Upper lobe of left lung (tissue), 4 donors: ENCODE measurements at regions not wholly inside any gene's neighbourhood (a gene's known extent, or its start where the extent isn't known, plus 50 kb on each side); places are given as distances from the start of the nearest gene placed in this dataset.

ENCODE experiments used
- CTCF ChIP-seq, 6 experiments: fragments of 450-650 bp in 4 of 6; fragments of 200-600 bp in 2 of 6; sonication (generic) in 2 of 6; IDR thresholded peaks; one replicate each; pipeline ENCODE4 v1.5.1; 2016 to 2019; ENCODE audit warnings: antibody characterized with exemption in 6 of 6
- EP300 ChIP-seq, 4 donors: sonication (generic); formaldehyde crosslinking; IDR thresholded peaks; one replicate each; pipeline ENCODE4 v1.5.1; 2017; ENCODE audit warnings: antibody characterized with exemption in 4 of 4, control low read depth in 2 of 4
- POLR2A ChIP-seq, 4 donors: fragments of 450-650 bp; IDR thresholded peaks; one replicate each; pipeline ENCODE4 v1.5.1; 2016 to 2017; ENCODE audit warnings: antibody characterized with exemption in 4 of 4, mild to moderate bottlenecking in 2 of 4
- POLR2AphosphoS5 ChIP-seq, 2 donors: sonication (generic); formaldehyde crosslinking; IDR thresholded peaks; one replicate each; pipeline ENCODE4 v1.5.1; 2017; ENCODE audit warnings: antibody characterized with exemption in 2 of 2

DNA sequence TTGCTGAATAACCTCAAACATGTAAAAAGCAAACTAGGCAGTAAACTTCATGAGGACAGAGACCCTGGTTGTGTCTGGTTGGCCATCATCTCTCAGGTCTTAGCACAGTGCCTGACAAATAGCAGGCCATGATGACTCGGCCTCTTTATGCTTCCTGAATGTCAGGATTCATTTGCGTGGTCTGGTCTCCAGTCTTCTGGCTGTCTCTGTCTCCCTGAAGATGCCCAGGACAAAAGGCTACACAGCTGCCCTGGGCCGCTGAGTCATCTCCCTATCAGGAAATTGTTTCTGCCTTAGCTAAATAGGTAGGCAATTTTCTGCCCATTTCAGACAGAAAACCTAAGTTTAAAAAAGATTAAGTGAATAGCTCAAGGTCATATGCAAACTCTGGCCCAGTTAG is 84.1 kb upstream of the FNDC3A start:
- TF ChIP-seq CTCF (IDR thresholded peaks at IDR 0.05), result no peak
- TF ChIP-seq POLR2A (IDR thresholded peaks at IDR 0.05), result no peak
- no peak for TF ChIP-seq EP300 (IDR thresholded peaks at IDR 0.05)
- TF ChIP-seq POLR2AphosphoS5 (IDR thresholded peaks at IDR 0.05), result no peak
